Stimulated activated naive CD8-positive, alpha-beta T cell treated with anti-CD3 and anti-CD28 coated beads, Interleukin-15, amount 100 ng/mL, for 72 hours (primary cell): ENCODE measurements at regions not wholly inside any gene's neighbourhood (a gene's known extent, or its start where the extent isn't known, plus 50 kb on each side); places are given as distances from the start of the nearest gene placed in this dataset.

ENCODE experiments used
- ATAC-seq: fragments of 150-1000 bp; cut with Tn5 transposase; 2 replicates; pipeline ENCODE4 v1.10.0; 2021; ENCODE audit warnings: mild to moderate bottlenecking, moderate library complexity
- DNase-seq, 2 donors: peaks; one replicate each; pipeline ENCODE4 v3.0.0; 2021 to 2022
- H3K27ac Mint-ChIP-seq, 2 donors: one replicate each; pipeline ENCODE4 v1.8.0; 2022; ENCODE audit warnings: mild to moderate bottlenecking in 2 of 2, mixed read lengths in 2 of 2, moderate library complexity in 2 of 2
- H3K27me3 Mint-ChIP-seq: one replicate; pipeline ENCODE4 v1.8.0; 2022; ENCODE audit warnings: mixed read lengths
- H3K4me1 Mint-ChIP-seq: one replicate; pipeline ENCODE4 v1.8.0; 2022; ENCODE audit warnings: mild to moderate bottlenecking, mixed read lengths
- H3K4me3 Mint-ChIP-seq, 2 donors: one replicate each; pipeline ENCODE4 v1.8.0; 2022; ENCODE audit warnings: mild to moderate bottlenecking in 2 of 2, mixed read lengths in 2 of 2, moderate library complexity in 1 of 2
- H3K9me3 Mint-ChIP-seq, 2 donors: one replicate each; pipeline ENCODE4 v1.8.0; 2022; ENCODE audit warnings: mixed read lengths in 2 of 2

- Mint-ChIP-seq H3K4me1 (no peaks in the 10 kb centered on the region), H3K9me3 (peaks cover 4 to 25% of the 10 kb centered on the region in 2 donors), H3K27me3 (no peaks in the 10 kb centered on the region), H3K4me3 (no peak overlapping the region), H3K27ac (no peak overlapping the region)
- no peak for ATAC-seq
- DNase-seq, result no peak
Measured at GRCh38 chr10:80870282-80870681, 332.6 kb downstream of the SH2D4B start.

DNA sequence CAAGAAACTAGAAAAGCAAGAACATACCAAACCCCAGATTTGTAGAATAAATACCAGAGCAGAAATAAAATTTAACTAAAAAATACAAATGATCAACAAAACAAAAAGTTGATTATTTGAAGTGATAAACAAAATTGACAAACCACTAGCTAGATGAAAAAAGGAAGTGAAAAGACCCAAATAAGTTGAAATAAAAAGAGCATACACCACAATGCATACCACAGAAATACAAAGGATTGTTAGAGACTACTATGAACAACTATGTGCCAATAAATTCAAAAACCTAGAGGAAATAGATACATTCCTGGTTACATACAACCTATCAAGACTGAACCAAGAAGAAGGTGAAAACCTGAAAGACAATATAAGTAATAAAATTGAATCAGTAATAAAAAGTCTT is 333.4 kb downstream of the SH2D4B start:
- no peak for DNase-seq
- no peaks in the 10 kb centered on the region for H3K4me1 Mint-ChIP-seq
- H3K9me3 Mint-ChIP-seq, result peaks cover 4 to 25% of the 10 kb centered on the region in 2 donors
- H3K4me3 Mint-ChIP-seq, result no peak overlapping the region
- no peak for ATAC-seq
- H3K27ac Mint-ChIP-seq, result peak overlapping the region in 1 of 2 donors; percentile 49
- no peaks in the 10 kb centered on the region for H3K27me3 Mint-ChIP-seq

DNA sequence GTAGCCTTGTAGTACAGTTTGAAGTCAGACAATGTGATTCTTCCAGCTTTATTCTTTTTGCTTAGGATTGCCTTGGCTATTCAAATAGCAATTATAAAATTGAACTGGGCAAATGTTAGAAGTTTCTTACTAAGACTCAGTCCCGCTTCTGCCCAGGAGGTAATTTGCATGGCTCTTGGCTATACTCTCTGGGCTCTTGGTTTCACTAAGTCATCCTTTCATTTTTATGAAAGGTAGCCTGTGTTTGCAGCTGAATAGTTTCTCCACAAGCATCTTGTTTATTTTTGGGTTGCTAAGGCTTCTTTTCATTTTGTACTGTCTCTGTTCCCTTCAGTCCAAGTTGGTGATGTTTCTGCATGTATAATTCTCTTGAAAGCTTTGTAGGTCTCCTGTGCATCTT is 340.6 kb downstream of the SH2D4B start:
- ATAC-seq (no peak), DNase-seq (no peak)
- Mint-ChIP-seq H3K4me1 (no peaks in the 10 kb centered on the region), H3K27ac (no peak overlapping the region), H3K9me3 (no peaks in the 10 kb centered on the region), H3K4me3 (no peak overlapping the region), H3K27me3 (no peaks in the 10 kb centered on the region)

DNA sequence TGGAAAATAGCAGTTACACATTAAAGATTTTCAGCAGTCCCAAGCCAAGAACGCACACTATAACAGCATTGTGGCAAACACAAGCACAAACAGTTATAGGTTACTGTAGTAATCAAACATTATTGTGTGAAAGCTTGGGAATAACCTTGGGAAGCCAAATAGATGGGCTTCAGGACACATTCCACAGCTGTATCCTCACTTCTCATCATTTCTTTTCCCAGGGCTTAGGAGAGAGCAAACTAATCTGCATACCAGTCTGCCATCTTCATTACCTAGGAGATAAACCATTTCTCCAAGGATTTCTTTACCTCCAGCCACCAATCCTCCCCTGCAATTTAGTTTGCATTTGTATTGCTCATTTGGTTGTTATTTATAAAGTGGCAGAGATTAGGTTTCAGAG is 352.4 kb downstream of the SH2D4B start:
- no peak overlapping the region for H3K27ac Mint-ChIP-seq
- H3K4me3 Mint-ChIP-seq, result no peak overlapping the region
- ATAC-seq, result no peak
- H3K4me1 Mint-ChIP-seq, result no peaks in the 10 kb centered on the region
- no peaks in the 10 kb centered on the region for H3K9me3 Mint-ChIP-seq
- H3K27me3 Mint-ChIP-seq, result no peaks in the 10 kb centered on the region
- DNase-seq, result no peak

- DNase-seq (no peak), ATAC-seq (no peak)
- Mint-ChIP-seq H3K27ac (no peak overlapping the region), H3K27me3 (peaks cover 5% of the 10 kb centered on the region), H3K4me1 (no peaks in the 10 kb centered on the region), H3K4me3 (no peak overlapping the region), H3K9me3 (no peaks in the 10 kb centered on the region)
Measured at GRCh38 chr10:80893256-80893655, 355.6 kb downstream of the SH2D4B start.

GRCh38 chr10:80894311-80894791 is 356.6 kb downstream of the SH2D4B start:
- Mint-ChIP-seq H3K9me3 (no peaks in the 10 kb centered on the region), H3K27ac (peak overlapping the region in 1 of 2 donors; percentile 72), H3K27me3 (peaks cover 5% of the 10 kb centered on the region), H3K4me3 (no peak overlapping the region), H3K4me1 (no peaks in the 10 kb centered on the region)
- ATAC-seq (no peak), DNase-seq (no peak)

GRCh38 chr10:80894797-80895467 is 357.2 kb downstream of the SH2D4B start:
- DNase-seq (no peak), ATAC-seq (peak; percentile 33)
- no peaks in the 10 kb centered on the region for H3K4me1 Mint-ChIP-seq
- H3K27ac Mint-ChIP-seq, result peak overlapping the region in 1 of 2 donors; percentile 27
- H3K4me3 Mint-ChIP-seq, result no peak overlapping the region
- H3K27me3 Mint-ChIP-seq, result peaks cover 5% of the 10 kb centered on the region
- no peaks in the 10 kb centered on the region for H3K9me3 Mint-ChIP-seq

- H3K4me1 Mint-ChIP-seq, result no peaks in the 10 kb centered on the region
- H3K27ac Mint-ChIP-seq, result no peak overlapping the region
- DNase-seq, result no peak
- peaks cover 5% of the 10 kb centered on the region for H3K27me3 Mint-ChIP-seq
- no peak overlapping the region for H3K4me3 Mint-ChIP-seq
- no peak for ATAC-seq
- H3K9me3 Mint-ChIP-seq, result no peaks in the 10 kb centered on the region
Measured at GRCh38 chr10:80896076-80896475, 358.4 kb downstream of the SH2D4B start.

DNA sequence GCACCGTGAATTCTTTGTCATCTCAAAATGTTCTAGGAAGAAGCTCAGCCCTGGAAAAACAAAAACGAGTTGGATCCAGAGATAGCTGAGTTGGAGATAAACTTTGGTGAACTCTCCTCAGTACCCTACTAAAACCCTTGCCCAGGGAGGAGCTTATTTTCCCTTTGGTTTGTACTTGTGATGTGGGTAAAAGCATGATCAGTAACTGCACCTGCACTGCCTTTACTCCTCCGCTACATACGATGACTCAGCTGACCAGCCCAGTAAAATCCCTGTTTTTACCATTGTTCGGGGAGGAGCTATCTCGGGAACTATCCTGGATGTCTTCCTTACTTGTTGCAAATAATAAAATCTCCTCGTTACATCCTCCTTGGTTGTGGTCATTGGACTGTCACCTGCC is 359.3 kb downstream of the SH2D4B start:
- Mint-ChIP-seq H3K4me1 (no peaks in the 10 kb centered on the region), H3K9me3 (no peaks in the 10 kb centered on the region), H3K27me3 (peaks cover 5% of the 10 kb centered on the region), H3K27ac (no peak overlapping the region), H3K4me3 (no peak overlapping the region)
- ATAC-seq (no peak), DNase-seq (no peak)

DNA sequence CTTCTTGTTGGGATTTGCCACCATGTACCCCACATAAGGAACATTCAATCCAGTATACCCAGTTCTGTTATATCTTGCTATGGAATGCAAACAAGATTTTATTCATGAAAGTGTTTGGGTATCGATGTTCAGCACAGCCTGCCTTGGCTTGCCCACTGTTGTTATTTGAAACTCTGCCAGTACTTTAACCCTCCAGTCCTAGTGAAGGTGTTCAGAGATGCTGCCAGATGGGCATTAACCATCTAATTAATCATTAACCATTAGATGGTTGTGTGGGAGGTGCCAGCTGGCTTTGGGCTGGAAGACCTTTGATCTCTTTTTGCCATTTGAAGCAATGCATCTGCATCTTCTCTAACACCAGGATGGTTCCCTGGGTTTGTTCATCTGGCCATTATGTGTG is 363.0 kb downstream of the SH2D4B start:
- Mint-ChIP-seq H3K4me1 (no peaks in the 10 kb centered on the region), H3K9me3 (no peaks in the 10 kb centered on the region), H3K4me3 (no peak overlapping the region), H3K27ac (no peak overlapping the region), H3K27me3 (peaks cover 5% of the 10 kb centered on the region)
- no peak for DNase-seq
- ATAC-seq, result no peak

- Mint-ChIP-seq H3K27me3 (peaks cover 10% of the 10 kb centered on the region), H3K27ac (no peak overlapping the region), H3K4me3 (no peak overlapping the region), H3K9me3 (no peaks in the 10 kb centered on the region), H3K4me1 (no peaks in the 10 kb centered on the region)
- ATAC-seq (no peak), DNase-seq (no peak)
Measured at GRCh38 chr10:80908611-80909010, 370.9 kb downstream of the SH2D4B start.

GRCh38 chr10:80909254-80909653 is 371.6 kb downstream of the SH2D4B start:
- no peaks in the 10 kb centered on the region for H3K4me1 Mint-ChIP-seq
- DNase-seq (no peak), ATAC-seq (no peak)
- peak overlapping the region in 1 of 2 donors; percentile 55 for H3K27ac Mint-ChIP-seq
- H3K9me3 Mint-ChIP-seq, result no peaks in the 10 kb centered on the region
- peaks cover 10% of the 10 kb centered on the region for H3K27me3 Mint-ChIP-seq
- no peak overlapping the region for H3K4me3 Mint-ChIP-seq

GRCh38 chr10:80917636-80918035 is 379.9 kb downstream of the SH2D4B start:
- DNase-seq, result no peak
- no peak for ATAC-seq
- Mint-ChIP-seq H3K27me3 (peaks cover 11% of the 10 kb centered on the region), H3K4me1 (no peaks in the 10 kb centered on the region), H3K27ac (no peak overlapping the region), H3K9me3 (no peaks in the 10 kb centered on the region), H3K4me3 (no peak overlapping the region)

DNA sequence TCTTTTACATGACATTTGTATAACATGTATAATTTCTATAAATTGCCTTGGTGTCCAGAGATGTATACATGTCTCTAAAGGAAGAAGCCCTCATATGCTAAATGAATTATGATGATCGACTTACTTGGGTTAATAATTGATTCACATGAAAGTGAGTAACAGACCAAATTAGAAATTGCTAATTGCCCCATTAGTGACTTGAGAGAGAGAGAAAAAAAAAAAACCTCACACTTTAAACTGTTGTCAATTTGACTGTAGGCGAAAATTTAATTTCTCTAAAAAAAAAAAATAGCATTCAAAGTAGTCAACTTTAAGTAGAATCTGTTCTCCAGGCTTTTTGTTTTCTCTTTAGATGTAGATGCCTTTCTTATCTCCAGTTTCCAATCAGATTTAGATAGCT is 383.3 kb downstream of the SH2D4B start:
- Mint-ChIP-seq H3K27me3 (peaks cover 11% of the 10 kb centered on the region), H3K4me1 (no peaks in the 10 kb centered on the region), H3K27ac (no peak overlapping the region), H3K9me3 (no peaks in the 10 kb centered on the region), H3K4me3 (no peak overlapping the region)
- DNase-seq, result no peak
- ATAC-seq, result no peak

GRCh38 chr10:80924063-80924952 is 386.6 kb downstream of the SH2D4B start:
- no peak overlapping the region for H3K4me3 Mint-ChIP-seq
- peak in 1 of 2 donors; percentile 7 for DNase-seq
- H3K9me3 Mint-ChIP-seq, result peaks cover 4 to 10% of the 10 kb centered on the region in 2 donors
- H3K27ac Mint-ChIP-seq, result no peak overlapping the region
- ATAC-seq, result no peak
- peaks cover 21% of the 10 kb centered on the region for H3K27me3 Mint-ChIP-seq
- no peaks in the 10 kb centered on the region for H3K4me1 Mint-ChIP-seq

DNA sequence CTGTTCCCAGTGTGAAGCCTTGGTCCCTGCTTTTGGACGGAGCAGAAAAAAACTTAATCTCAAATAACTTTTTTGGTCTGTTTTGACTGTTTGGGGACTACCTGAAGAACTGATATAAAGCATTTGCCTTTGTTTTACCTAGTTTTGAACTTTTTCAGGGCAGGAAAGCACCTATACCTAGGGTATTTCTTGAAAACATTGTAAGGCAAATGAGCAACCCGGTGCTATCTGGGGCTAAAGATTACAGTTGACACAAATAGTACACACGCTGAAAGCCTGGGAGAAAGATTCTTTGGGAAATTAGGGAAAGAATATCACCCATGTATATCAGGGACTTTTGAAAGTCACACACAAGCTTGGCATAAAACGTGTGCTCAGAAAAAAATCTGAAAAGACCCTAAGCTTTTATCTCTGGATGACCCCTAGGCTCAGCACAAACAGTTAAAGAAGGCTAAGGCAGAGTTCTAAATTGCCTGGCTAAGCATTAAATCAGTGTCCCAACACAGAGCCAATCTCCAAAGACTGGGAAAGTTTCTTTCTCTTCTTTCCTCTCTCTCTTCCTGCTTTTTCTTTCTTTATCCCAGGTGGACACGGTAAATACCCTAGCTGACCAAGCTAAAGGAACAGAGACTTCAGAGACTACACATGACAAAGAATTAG is 389.8 kb downstream of the SH2D4B start:
- DNase-seq (no peak), ATAC-seq (no peak)
- Mint-ChIP-seq H3K4me1 (no peaks in the 10 kb centered on the region), H3K4me3 (no peak overlapping the region), H3K27ac (no peak overlapping the region), H3K27me3 (peaks cover 14% of the 10 kb centered on the region), H3K9me3 (peaks cover 4 to 10% of the 10 kb centered on the region in 2 donors)
